ENCODE measurements at regions not wholly inside any gene's neighbourhood (a gene's known extent, or its start where the extent isn't known, plus 50 kb on each side); places are given as distances from the start of the nearest gene placed in this dataset.

- DNase-seq = no peak
These were observed 993.0 kb upstream of the LCORL start for GRCh38 chr4:19014594-19014993.

- no peak for DNase-seq
These were observed 989.2 kb upstream of the LCORL start for GRCh38 chr4:19010761-19011160.

- no peak for DNase-seq
These were observed 988.3 kb upstream of the LCORL start for GRCh38 chr4:19009881-19010280.

GRCh38 chr4:19005211-19005610, 983.7 kb upstream of the LCORL start:
- DNase-seq = no peak

GRCh38 chr4:19002170-19002569, 980.6 kb upstream of the LCORL start:
- no peak for DNase-seq

GRCh38 chr4:18999595-18999994, 978.0 kb upstream of the LCORL start:
- DNase-seq = no peak

- no peak for DNase-seq
These were observed 959.7 kb upstream of the LCORL start for GRCh38 chr4:18981234-18981615.

GRCh38 chr4:18980516-18981233, 959.1 kb upstream of the LCORL start:
- DNase-seq = no peak

- DNase-seq = no peak
These were observed 955.3 kb upstream of the LCORL start for GRCh38 chr4:18976884-18977283.

- DNase-seq = no peak
These were observed 954.6 kb upstream of the LCORL start for GRCh38 chr4:18975916-18976808.

- no peak for DNase-seq
These were observed 951.7 kb upstream of the LCORL start for GRCh38 chr4:18973296-18973695.

- no peak for DNase-seq
These were observed 940.3 kb upstream of the LCORL start for GRCh38 chr4:18961879-18962278.

GRCh38 chr4:18961266-18961665, 939.7 kb upstream of the LCORL start:
- DNase-seq = no peak

GRCh38 chr4:18957716-18958115, 936.2 kb upstream of the LCORL start:
- DNase-seq = no peak

GRCh38 chr4:18954538-18954937, 933.0 kb upstream of the LCORL start:
- DNase-seq = no peak

- DNase-seq = no peak
These were observed 932.1 kb upstream of the LCORL start for GRCh38 chr4:18953613-18954012.

GRCh38 chr4:18945464-18945863, 923.9 kb upstream of the LCORL start:
- no peak for DNase-seq

GRCh38 chr4:18942874-18943273, 921.3 kb upstream of the LCORL start:
- no peak for DNase-seq

- DNase-seq = no peak
These were observed 917.0 kb upstream of the LCORL start for GRCh38 chr4:18938343-18939099.

- no peak for DNase-seq
These were observed 916.2 kb upstream of the LCORL start for GRCh38 chr4:18937746-18938145.

- DNase-seq = no peak
These were observed 915.5 kb upstream of the LCORL start for GRCh38 chr4:18937080-18937479.

- no peak for DNase-seq
These were observed 914.2 kb upstream of the LCORL start for GRCh38 chr4:18935659-18936345.

- no peak for DNase-seq
These were observed 912.6 kb upstream of the LCORL start for GRCh38 chr4:18934197-18934596.

Data from activated CD4-positive, alpha-beta T cell treated with anti-CD3 and anti-CD28 coated beads for 1 hour (primary cell).